Body of pancreas (tissue), 4 donors: ENCODE measurements at regions not wholly inside any gene's neighbourhood (a gene's known extent, or its start where the extent isn't known, plus 50 kb on each side); places are given as distances from the start of the nearest gene placed in this dataset.

ENCODE experiments used
- POLR2A ChIP-seq, 3 donors: fragments of 450-650 bp; IDR thresholded peaks; one replicate each; pipeline ENCODE4 v1.6.1; 2016; ENCODE audit warnings: antibody characterized with exemption in 3 of 3, mild to moderate bottlenecking in 2 of 3
- TF ChIP-seq, protein P1 (sequence below), 7 experiments: fragments of 450-650 bp in 4 of 7; fragments of 200-600 bp in 3 of 7; sonication (generic) in 3 of 7; IDR thresholded peaks; one replicate each; pipeline ENCODE4 v1.5.1; 2016 to 2019; ENCODE audit warnings: antibody characterized with exemption in 7 of 7

DNA sequence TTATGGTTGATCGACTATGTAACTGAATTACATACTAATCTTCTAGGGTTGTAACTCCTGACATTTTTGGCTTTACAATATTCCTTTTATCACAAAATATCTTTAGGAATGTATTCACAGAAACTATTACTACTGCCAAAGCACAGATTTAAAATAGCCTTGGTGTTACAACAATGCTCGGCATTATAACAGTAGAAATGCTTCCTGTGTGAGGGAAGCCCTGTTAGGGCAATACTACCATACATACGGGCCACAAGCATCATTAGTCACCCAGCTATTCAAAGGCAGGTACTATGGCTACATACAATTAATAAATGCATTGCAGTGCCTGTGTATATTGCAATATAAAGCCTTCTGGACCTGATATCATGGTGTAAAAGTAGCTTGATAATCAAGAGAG lies 517.8 kb downstream of the C12orf50 start:
- TF ChIP-seq, protein P1, sequence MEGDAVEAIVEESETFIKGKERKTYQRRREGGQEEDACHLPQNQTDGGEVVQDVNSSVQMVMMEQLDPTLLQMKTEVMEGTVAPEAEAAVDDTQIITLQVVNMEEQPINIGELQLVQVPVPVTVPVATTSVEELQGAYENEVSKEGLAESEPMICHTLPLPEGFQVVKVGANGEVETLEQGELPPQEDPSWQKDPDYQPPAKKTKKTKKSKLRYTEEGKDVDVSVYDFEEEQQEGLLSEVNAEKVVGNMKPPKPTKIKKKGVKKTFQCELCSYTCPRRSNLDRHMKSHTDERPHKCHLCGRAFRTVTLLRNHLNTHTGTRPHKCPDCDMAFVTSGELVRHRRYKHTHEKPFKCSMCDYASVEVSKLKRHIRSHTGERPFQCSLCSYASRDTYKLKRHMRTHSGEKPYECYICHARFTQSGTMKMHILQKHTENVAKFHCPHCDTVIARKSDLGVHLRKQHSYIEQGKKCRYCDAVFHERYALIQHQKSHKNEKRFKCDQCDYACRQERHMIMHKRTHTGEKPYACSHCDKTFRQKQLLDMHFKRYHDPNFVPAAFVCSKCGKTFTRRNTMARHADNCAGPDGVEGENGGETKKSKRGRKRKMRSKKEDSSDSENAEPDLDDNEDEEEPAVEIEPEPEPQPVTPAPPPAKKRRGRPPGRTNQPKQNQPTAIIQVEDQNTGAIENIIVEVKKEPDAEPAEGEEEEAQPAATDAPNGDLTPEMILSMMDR (IDR thresholded peaks at IDR 0.05) = no peak
- no peak for TF ChIP-seq POLR2A (IDR thresholded peaks at IDR 0.05)
